HEK293 (cell line): ENCODE measurements at regions not wholly inside any gene's neighbourhood (a gene's known extent, or its start where the extent isn't known, plus 50 kb on each side); places are given as distances from the start of the nearest gene placed in this dataset.

Source experiments
- CTCF ChIA-PET: fragments of 350-600 bp; formaldehyde crosslinking; extraction: SDS; loops from one replicate; lab custom pipeline; 2021; ENCODE audit warnings: antibody characterized with exemption; lab: Yijun Ruan, JAX
- POLR2A ChIA-PET: fragments of 300-600 bp; formaldehyde crosslinking; extraction: SDS; loops from one replicate; lab custom pipeline; 2020; ENCODE audit warnings: antibody characterized with exemption, inconsistent platforms; lab: Yijun Ruan, JAX
- H3K27ac ChIP-seq: fragments of 200-500 bp; sonication (Bioruptor generic); 2 replicates; pipeline ENCODE4 v1.5.1; 2014; ENCODE audit warnings: low read depth, low read length, control low read depth, inconsistent platforms; ENCODE audit errors: extremely low read depth
- H3K36me3 ChIP-seq, 2 experiments: fragments of 200-500 bp in 1 of 2; sonication (Bioruptor generic) in 1 of 2; 1 replicate in 1 of 2; 2 replicates in 1 of 2; pipeline ENCODE4 v1.5.1; 2014 to 2017; ENCODE audit warnings: inconsistent platforms in 2 of 2, low read length in 2 of 2; ENCODE audit not compliant: control insufficient read depth in 2 of 2, insufficient read depth in 1 of 2
- H3K4me1 ChIP-seq: fragments of 200-500 bp; sonication (Bioruptor generic); 2 replicates; pipeline ENCODE4 v1.5.1; 2014; ENCODE audit warnings: mild to moderate bottlenecking, low read length, inconsistent platforms; ENCODE audit not compliant: control insufficient read depth, insufficient read depth
- H3K4me3 ChIP-seq: 2 replicates; pipeline ENCODE4 v1.5.1; 2011; ENCODE audit warnings: low read depth, mild to moderate bottlenecking, control low read depth, low read length, moderate library complexity
- H3K9me3 ChIP-seq: fragments of 200-500 bp; sonication (Bioruptor generic); 2 replicates; pipeline ENCODE4 v1.5.1; 2014; ENCODE audit warnings: low read depth, low read length, inconsistent platforms; ENCODE audit not compliant: control insufficient read depth, insufficient read depth
- BCL6B ChIP-seq: fragments of 450-650 bp; formaldehyde crosslinking; IDR thresholded peaks from 2 replicates; pipeline ENCODE4 v1.5.1; 2017; ENCODE audit warnings: missing biosample characterization, missing genetic modification characterization
- HOXD13 ChIP-seq: sonication (generic); formaldehyde crosslinking; IDR thresholded peaks from 2 replicates; pipeline ENCODE4 v1.8.0; 2022; ENCODE audit warnings: missing genetic modification reagents, borderline replicate concordance
- PRDM2 ChIP-seq: fragments of 450-650 bp; formaldehyde crosslinking; IDR thresholded peaks from 2 replicates; pipeline ENCODE4 v1.5.1; 2016; ENCODE audit warnings: missing biosample characterization, missing genetic modification characterization, borderline replicate concordance
- ZBTB8A ChIP-seq: fragments of 450-650 bp; formaldehyde crosslinking; IDR thresholded peaks from 2 replicates; pipeline ENCODE4 v1.5.1; 2016; ENCODE audit warnings: missing biosample characterization, missing genetic modification characterization
- ZEB2 ChIP-seq: fragments of 450-650 bp; formaldehyde crosslinking; IDR thresholded peaks from 2 replicates; pipeline ENCODE4 v1.5.1; 2016; ENCODE audit warnings: missing biosample characterization, missing genetic modification characterization
- ZFHX2 ChIP-seq: fragments of 450-650 bp; formaldehyde crosslinking; conservative IDR thresholded peaks from 2 replicates; pipeline ENCODE4 v1.5.1; 2016; ENCODE audit warnings: missing biosample characterization, missing genetic modification characterization
- ZNF132 ChIP-seq: fragments of 450-650 bp; formaldehyde crosslinking; IDR thresholded peaks from 2 replicates; pipeline ENCODE4 v1.5.1; 2017; ENCODE audit warnings: missing biosample characterization, missing genetic modification characterization, borderline replicate concordance
- ZNF155 ChIP-seq: fragments of 450-650 bp; formaldehyde crosslinking; IDR thresholded peaks from 2 replicates; pipeline ENCODE4 v1.5.1; 2016; ENCODE audit warnings: missing biosample characterization, missing genetic modification characterization
- ZNF184 ChIP-seq: fragments of 450-650 bp; IDR thresholded peaks from 2 replicates; pipeline ENCODE4 v1.5.1; 2018; ENCODE audit warnings: missing biosample characterization, mild to moderate bottlenecking, missing genetic modification characterization
- ZNF202 ChIP-seq: fragments of 450-650 bp; formaldehyde crosslinking; IDR thresholded peaks from 2 replicates; pipeline ENCODE4 v1.5.1; 2016; ENCODE audit warnings: missing biosample characterization, missing genetic modification characterization, borderline replicate concordance
- ZNF621 ChIP-seq: fragments of 450-650 bp; formaldehyde crosslinking; IDR thresholded peaks from 2 replicates; pipeline ENCODE4 v1.5.1; 2017; ENCODE audit warnings: missing biosample characterization, missing genetic modification characterization
- ZNF626 ChIP-seq: fragments of 450-650 bp; sonication (Bioruptor Pico); formaldehyde crosslinking; IDR thresholded peaks from 2 replicates; pipeline ENCODE4 v1.5.1; 2018; ENCODE audit warnings: missing biosample characterization, missing genetic modification characterization, inconsistent platforms
- ZNF701 ChIP-seq: fragments of 450-650 bp; formaldehyde crosslinking; IDR thresholded peaks from 2 replicates; pipeline ENCODE4 v1.5.1; 2016; ENCODE audit warnings: missing biosample characterization, missing genetic modification characterization
- ZNF707 ChIP-seq: fragments of 450-650 bp; formaldehyde crosslinking; IDR thresholded peaks from 2 replicates; pipeline ENCODE4 v1.5.1; 2016; ENCODE audit warnings: missing biosample characterization, missing genetic modification characterization

GRCh38 chr7:23887660-23888059 is 177.6 kb downstream of the STK31 start:
- Histone ChIP-seq H3K4me1 (no peaks in the 10 kb centered on the region), H3K36me3 (no peaks in the 10 kb centered on the region), H3K27ac (no peak overlapping the region), H3K9me3 (no peaks in the 10 kb centered on the region), H3K4me3 (no peak overlapping the region)
- POLR2A ChIA-PET, result no interaction called here
- CTCF ChIA-PET, result no interaction called here
- no peak for TF ChIP-seq ZNF155 (tag by site-specific recombination)
- no peak for TF ChIP-seq ZNF184 (tag by site-specific recombination)

GRCh38 chr7:23888958-23889357 is 178.9 kb downstream of the STK31 start:
- CTCF ChIA-PET, result no interaction called here
- H3K9me3 ChIP-seq, result no peaks in the 10 kb centered on the region
- no peak overlapping the region for H3K27ac ChIP-seq
- no peaks in the 10 kb centered on the region for H3K36me3 ChIP-seq
- H3K4me1 ChIP-seq, result no peaks in the 10 kb centered on the region
- no peak for TF ChIP-seq ZEB2
- no peak for TF ChIP-seq ZNF202 (tag by site-specific recombination)
- TF ChIP-seq BCL6B (tag by site-specific recombination), result no peak
- TF ChIP-seq HOXD13 (CRISPR knock-in tag), result no peak
- TF ChIP-seq ZFHX2 (tag by site-specific recombination), result no peak
- no peak for TF ChIP-seq PRDM2
- no peak for TF ChIP-seq ZNF621 (tag by site-specific recombination)
- TF ChIP-seq ZBTB8A, result no peak
- TF ChIP-seq ZNF132 (tag by site-specific recombination), result no peak
- no peak overlapping the region for H3K4me3 ChIP-seq
- POLR2A ChIA-PET, result no interaction called here

- no peaks in the 10 kb centered on the region for H3K4me1 ChIP-seq
- no peaks in the 10 kb centered on the region for H3K36me3 ChIP-seq
- POLR2A ChIA-PET, result no interaction called here
- CTCF ChIA-PET, result interaction anchor here (1.0 kb wide), 1 partner anchor 400 kb away, joined by 3 read pairs; no protein-coding TSS in a partner anchor
- H3K9me3 ChIP-seq, result no peaks in the 10 kb centered on the region
- no peak overlapping the region for H3K4me3 ChIP-seq
- H3K27ac ChIP-seq, result no peak overlapping the region
- TF ChIP-seq ZNF701 (tag by site-specific recombination) (no peak), ZNF707 (tag by site-specific recombination) (no peak), ZNF132 (tag by site-specific recombination) (no peak), ZNF626 (no peak)
Observed at GRCh38 chr7:23889566-23889965, 179.5 kb downstream of the STK31 start.
